ENCODE measurements at regions not wholly inside any gene's neighbourhood (a gene's known extent, or its start where the extent isn't known, plus 50 kb on each side); places are given as distances from the start of the nearest gene placed in this dataset.

DNA sequence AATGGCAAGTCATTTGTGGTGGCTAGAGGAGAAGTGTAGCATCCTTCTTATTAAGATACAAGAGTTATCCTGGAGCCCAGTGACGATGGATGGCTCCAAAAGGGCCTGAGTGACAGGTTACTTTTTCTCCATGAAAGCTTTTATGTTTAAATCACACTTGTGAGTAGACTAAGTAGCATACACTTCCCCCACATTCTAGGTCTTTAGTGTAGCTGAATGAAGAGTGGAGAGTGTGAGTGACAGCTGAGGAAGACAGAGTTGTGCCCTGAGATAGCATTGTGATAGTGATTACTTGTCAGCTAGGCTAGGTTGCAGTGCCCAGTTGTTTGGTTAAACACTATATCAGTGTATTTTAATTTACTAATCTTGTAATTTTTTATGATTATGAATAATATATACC, 337.8 kb downstream of the TENT4A start:
- TF ChIP-seq POLR2A (IDR thresholded peaks at IDR 0.05), result no peak
- TF ChIP-seq, protein P1, sequence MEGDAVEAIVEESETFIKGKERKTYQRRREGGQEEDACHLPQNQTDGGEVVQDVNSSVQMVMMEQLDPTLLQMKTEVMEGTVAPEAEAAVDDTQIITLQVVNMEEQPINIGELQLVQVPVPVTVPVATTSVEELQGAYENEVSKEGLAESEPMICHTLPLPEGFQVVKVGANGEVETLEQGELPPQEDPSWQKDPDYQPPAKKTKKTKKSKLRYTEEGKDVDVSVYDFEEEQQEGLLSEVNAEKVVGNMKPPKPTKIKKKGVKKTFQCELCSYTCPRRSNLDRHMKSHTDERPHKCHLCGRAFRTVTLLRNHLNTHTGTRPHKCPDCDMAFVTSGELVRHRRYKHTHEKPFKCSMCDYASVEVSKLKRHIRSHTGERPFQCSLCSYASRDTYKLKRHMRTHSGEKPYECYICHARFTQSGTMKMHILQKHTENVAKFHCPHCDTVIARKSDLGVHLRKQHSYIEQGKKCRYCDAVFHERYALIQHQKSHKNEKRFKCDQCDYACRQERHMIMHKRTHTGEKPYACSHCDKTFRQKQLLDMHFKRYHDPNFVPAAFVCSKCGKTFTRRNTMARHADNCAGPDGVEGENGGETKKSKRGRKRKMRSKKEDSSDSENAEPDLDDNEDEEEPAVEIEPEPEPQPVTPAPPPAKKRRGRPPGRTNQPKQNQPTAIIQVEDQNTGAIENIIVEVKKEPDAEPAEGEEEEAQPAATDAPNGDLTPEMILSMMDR (IDR thresholded peaks at IDR 0.05), result no peak

Measured in esophagus squamous epithelium (tissue), 4 donors.